HepG2 (cell line): ENCODE measurements at regions not wholly inside any gene's neighbourhood (a gene's known extent, or its start where the extent isn't known, plus 50 kb on each side); places are given as distances from the start of the nearest gene placed in this dataset.

ENCODE experiments used
- ATAC-seq: fragments of 200-7000 bp; cut with Tn5 transposase; 3 replicates; pipeline ENCODE4 v1.9.1; 2020; ENCODE audit warnings: mild to moderate bottlenecking, moderate library complexity
- BruUV-seq: library from RNA; stranded (reverse); fragments of 400-500 nt; replicated peaks from 2 replicates; lab custom pipeline; 2021; lab: Mats Ljungman, UMichigan
- CTCF ChIA-PET: fragments of 300-600 bp; formaldehyde crosslinking; extraction: SDS; loops from one replicate; lab custom pipeline; 2021; ENCODE audit warnings: low total read pairs, inconsistent platforms, low intra/inter-chr PET ratio; lab: Yijun Ruan, JAX
- POLR2A ChIA-PET: fragments of 350-600 bp; sonication (Branson Sonifier 250); formaldehyde crosslinking; loops from one replicate; lab custom pipeline; 2020; ENCODE audit warnings: antibody characterized with exemption, inconsistent platforms; lab: Yijun Ruan, JAX
- DNase-seq: peaks from one replicate; pipeline ENCODE4 v3.0.0-alpha.2; 2015; ENCODE audit warnings: low spot score
- FAIRE-seq: peaks from 3 replicates; lab custom pipeline; 2011; peaks lifted over from hg19 to GRCh38; lab: Jason Lieb, UNC
- H2AFZ ChIP-seq: one replicate; pipeline ENCODE4 v1.6.1; 2011; ENCODE audit warnings: low read length, inconsistent platforms
- H3K27ac ChIP-seq: fragments of 300-600 bp; 3 replicates; pipeline ENCODE4 v1.8.0; 2011; ENCODE audit warnings: mixed run types, mild to moderate bottlenecking, mixed read lengths, low read length, inconsistent platforms; ENCODE audit not compliant: insufficient read depth; ENCODE audit errors: extremely low read length
- H3K27me3 ChIP-seq, 2 experiments: fragments of 200-600 bp in 1 of 2; 2 replicates in 1 of 2; 3 replicates in 1 of 2; pipeline versions ENCODE4 v1.6.0 to v1.8.0; 2011; ENCODE audit warnings: low read length in 2 of 2, mild to moderate bottlenecking in 2 of 2, moderate library complexity in 2 of 2, inconsistent platforms in 1 of 2; ENCODE audit not compliant: insufficient read depth in 2 of 2, control insufficient read depth in 1 of 2
- H3K36me3 ChIP-seq, 2 experiments: fragments of 200-600 bp in 1 of 2; replicated peaks in 1 of 2; 2 replicates in 1 of 2; 3 replicates in 1 of 2; pipeline versions ENCODE4 v1.5.1 to v1.8.0; 2011; ENCODE audit warnings: low read length in 2 of 2, inconsistent platforms in 1 of 2; ENCODE audit not compliant: insufficient read depth in 2 of 2, control insufficient read depth in 1 of 2
- H3K4me1 ChIP-seq: 2 replicates; pipeline ENCODE4 v1.5.1; 2012; ENCODE audit warnings: low read length, inconsistent platforms; ENCODE audit not compliant: insufficient read depth
- H3K4me2 ChIP-seq: 2 replicates; pipeline ENCODE4 v1.6.0; 2011; ENCODE audit warnings: low read depth, low read length, inconsistent platforms
- H3K4me3 ChIP-seq, 3 experiments: fragments of 200-600 bp in 1 of 3; sonication (generic), shearing (Covaris generic) in 1 of 3; replicated peaks in 1 of 3; 2 replicates each; pipeline ENCODE4 v1.5.1; 2011 to 2016; ENCODE audit warnings: low read length in 3 of 3, inconsistent platforms in 2 of 3, low read depth in 2 of 3, mild to moderate bottlenecking in 2 of 3, control low read depth in 1 of 3, mixed read lengths in 1 of 3; ENCODE audit not compliant: insufficient read depth in 1 of 3
- H3K79me2 ChIP-seq: one replicate; pipeline ENCODE4 v1.6.1; 2011; ENCODE audit warnings: low read length, inconsistent platforms; ENCODE audit not compliant: insufficient read depth
- H3K9ac ChIP-seq: 2 replicates; pipeline ENCODE4 v1.6.0; 2011; ENCODE audit warnings: mild to moderate bottlenecking, low read depth, low read length, inconsistent platforms; ENCODE audit not compliant: insufficient read depth
- H3K9me3 ChIP-seq: 2 replicates; pipeline ENCODE4 v1.5.1; 2012; ENCODE audit warnings: mild to moderate bottlenecking, low read length
- H4K20me1 ChIP-seq: 2 replicates; pipeline ENCODE4 v1.6.0; 2011; ENCODE audit warnings: inconsistent platforms, mild to moderate bottlenecking, low read length, moderate library complexity; ENCODE audit not compliant: insufficient read depth
- MED1 ChIP-seq: sonication (generic); formaldehyde crosslinking; IDR thresholded peaks from 2 replicates; pipeline ENCODE4 v1.4.0; 2020; ENCODE audit warnings: missing genetic modification reagents
- NR2C2 ChIP-seq: sonication (generic); formaldehyde crosslinking; IDR thresholded peaks from 2 replicates; pipeline ENCODE4 v1.4.0; 2020; ENCODE audit warnings: missing genetic modification reagents, mild to moderate bottlenecking, moderate library complexity, borderline replicate concordance
- PHB2 ChIP-seq: fragments of 450-650 bp; IDR thresholded peaks from 2 replicates; pipeline ENCODE4 v1.6.1; 2018; ENCODE audit not compliant: partially characterized antibody
- ZNF607 ChIP-seq: sonication (generic); formaldehyde crosslinking; IDR thresholded peaks from 2 replicates; pipeline ENCODE4 v1.5.1; 2020; ENCODE audit warnings: missing genetic modification reagents, mild to moderate bottlenecking, borderline replicate concordance
- WGBS: methylation state at CpG from one replicate; pipeline ENCODE4 v1.1.6; 2017; ENCODE audit warnings: low lambda C conversion rate; 5-methylcytosine and 5-hydroxymethylcytosine counted together
- in situ Hi-C: cut with HindIII; loops from 2 replicates; pipeline ENCODE4 v1.10.0; 2017; ENCODE audit warnings: low pct_unique_long_range_greater_than_20kb; ENCODE audit not compliant: extremely low pct_ligation_motif_present
- intact Hi-C: fragments of 100-400 bp; cut with micrococcal nuclease; formaldehyde crosslinking; loops from one replicate; pipeline ENCODE4 v1.10.0; 2022; ENCODE audit not compliant: unreplicated experiment
- TF ChIP-seq, protein P1 (sequence below): sonication (generic); formaldehyde crosslinking; IDR thresholded peaks from 2 replicates; pipeline ENCODE4 v1.5.1; 2020; ENCODE audit warnings: missing genetic modification reagents, mild to moderate bottlenecking, borderline replicate concordance
- TF ChIP-seq, protein P2 (sequence below): sonication (generic); formaldehyde crosslinking; IDR thresholded peaks from 2 replicates; pipeline ENCODE4 v1.4.0; 2020; ENCODE audit warnings: missing genetic modification reagents

- Histone ChIP-seq H3K79me2 (no peaks in the 10 kb centered on the region), H3K4me1 (peaks cover 14% of the 10 kb centered on the region), H3K4me2 (no peak overlapping the region), H3K9me3 (no peaks in the 10 kb centered on the region), H4K20me1 (no peaks in the 10 kb centered on the region), H3K27me3 (peaks cover 3 to 20% of the 10 kb centered on the region in 2 experiments; a peak in 4 of 5 replicates), H3K9ac (no peak overlapping the region), H3K27ac (no peak overlapping the region), H3K36me3 (no peaks in the 10 kb centered on the region), H3K4me3 (no peak overlapping the region), H2AFZ (no peak overlapping the region)
- BruUV-seq = no TSS peak
- 37% methylated on average over 11 of the region's 11 CpGs for WGBS
- ATAC-seq (no peak), DNase-seq (no peak), FAIRE-seq (no peak)
- TF ChIP-seq ZNF607 (CRISPR knock-in tag) = no peak
- TF ChIP-seq, protein P1, sequence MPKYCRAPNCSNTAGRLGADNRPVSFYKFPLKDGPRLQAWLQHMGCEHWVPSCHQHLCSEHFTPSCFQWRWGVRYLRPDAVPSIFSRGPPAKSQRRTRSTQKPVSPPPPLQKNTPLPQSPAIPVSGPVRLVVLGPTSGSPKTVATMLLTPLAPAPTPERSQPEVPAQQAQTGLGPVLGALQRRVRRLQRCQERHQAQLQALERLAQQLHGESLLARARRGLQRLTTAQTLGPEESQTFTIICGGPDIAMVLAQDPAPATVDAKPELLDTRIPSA = no peak
- no peak for TF ChIP-seq PHB2
- no peak for TF ChIP-seq MED1 (CRISPR knock-in tag)
- TF ChIP-seq, protein P2, sequence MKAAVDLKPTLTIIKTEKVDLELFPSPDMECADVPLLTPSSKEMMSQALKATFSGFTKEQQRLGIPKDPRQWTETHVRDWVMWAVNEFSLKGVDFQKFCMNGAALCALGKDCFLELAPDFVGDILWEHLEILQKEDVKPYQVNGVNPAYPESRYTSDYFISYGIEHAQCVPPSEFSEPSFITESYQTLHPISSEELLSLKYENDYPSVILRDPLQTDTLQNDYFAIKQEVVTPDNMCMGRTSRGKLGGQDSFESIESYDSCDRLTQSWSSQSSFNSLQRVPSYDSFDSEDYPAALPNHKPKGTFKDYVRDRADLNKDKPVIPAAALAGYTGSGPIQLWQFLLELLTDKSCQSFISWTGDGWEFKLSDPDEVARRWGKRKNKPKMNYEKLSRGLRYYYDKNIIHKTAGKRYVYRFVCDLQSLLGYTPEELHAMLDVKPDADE (CRISPR knock-in tag) = no peak
- TF ChIP-seq NR2C2 (CRISPR knock-in tag) = no peak
- ChIA-PET CTCF (no interaction called here), POLR2A (no interaction called here)
- intact Hi-C loops = no loop called here
- in situ Hi-C loops = no loop called here
Measured at GRCh38 chr9:92179286-92180001, 64.2 kb upstream of the SPTLC1 start.
